ENCODE measurements at regions not wholly inside any gene's neighbourhood (a gene's known extent, or its start where the extent isn't known, plus 50 kb on each side); places are given as distances from the start of the nearest gene placed in this dataset.

DNA sequence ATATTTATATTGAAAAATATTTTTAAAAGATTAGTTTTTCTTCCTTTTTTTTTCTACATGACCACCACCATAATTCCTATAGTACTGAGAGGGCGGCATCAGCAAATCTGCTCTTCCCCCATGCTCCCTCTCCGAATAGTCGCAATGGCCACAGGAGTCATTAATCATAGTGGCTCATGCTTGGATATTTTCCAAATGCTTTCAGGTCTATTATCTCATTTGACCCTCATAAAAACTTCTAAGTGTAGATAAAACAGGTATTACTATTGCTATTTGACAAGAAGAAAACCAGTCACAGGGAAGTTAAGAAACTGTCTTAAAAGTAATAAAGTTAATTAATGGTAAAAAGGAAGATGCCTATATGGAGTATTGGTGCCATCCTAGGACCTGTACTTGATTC, 440.7 kb downstream of the CMPK2 start:
- DNase-seq: no peak

DNA sequence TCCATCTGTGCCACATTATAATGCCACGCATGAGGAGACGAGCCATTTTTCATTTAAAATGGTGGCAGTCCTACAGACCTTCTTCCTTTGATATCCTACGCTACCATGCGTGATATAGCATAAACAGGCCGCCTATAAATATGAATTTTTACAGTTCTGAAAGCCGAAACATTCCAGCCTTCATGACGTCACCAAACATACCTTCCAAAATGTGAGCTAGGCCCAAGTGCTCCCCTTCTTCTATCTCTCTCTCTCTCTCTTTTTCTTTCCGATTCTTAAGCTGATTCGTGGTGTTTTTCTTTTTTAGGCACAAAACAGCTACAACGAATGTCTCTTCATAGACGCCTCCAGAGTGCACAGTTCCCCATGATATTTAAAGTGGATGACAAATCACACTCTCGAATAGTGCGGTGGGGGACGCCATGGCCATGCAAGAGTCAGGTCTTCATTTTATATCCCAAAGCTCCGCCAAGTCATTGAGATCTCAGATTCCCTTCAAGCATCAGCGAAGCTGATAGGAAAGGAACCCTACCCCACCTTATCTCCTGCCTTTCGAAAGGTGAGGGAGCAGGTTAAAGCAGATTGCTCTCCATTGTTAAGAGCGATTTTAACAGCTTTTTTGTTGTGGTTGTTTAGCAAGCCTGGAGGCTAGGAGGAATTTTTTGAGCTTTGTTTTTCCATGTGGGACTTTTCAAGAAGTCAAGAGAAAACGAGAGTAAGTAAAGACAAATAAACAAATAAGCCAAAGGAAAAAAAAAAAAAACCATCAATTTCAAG, 436.3 kb downstream of the CMPK2 start:
- no peak for DNase-seq

GRCh38 chr2:6434438-6434837, 431.3 kb downstream of the CMPK2 start:
- DNase-seq: no peak

DNA sequence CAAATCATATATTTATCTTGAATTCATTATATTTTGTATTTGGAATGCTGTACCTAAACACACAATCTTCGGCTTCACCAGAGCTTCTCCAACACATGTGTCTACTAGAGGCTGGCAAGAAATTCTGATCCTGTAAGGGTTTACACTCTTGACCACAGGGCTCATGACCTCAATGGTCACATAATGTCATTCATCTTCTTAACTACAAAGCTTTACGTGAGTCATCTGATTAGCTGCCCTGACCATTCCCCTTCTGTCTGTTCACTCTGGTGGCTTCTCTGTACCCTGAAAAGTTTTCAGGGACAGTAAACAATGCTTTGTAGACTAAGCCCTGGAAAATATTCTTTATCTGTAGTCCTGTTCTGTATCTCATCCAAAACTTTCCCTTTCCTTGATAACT, 423.9 kb downstream of the CMPK2 start:
- no peak for DNase-seq

- no peak for DNase-seq
Observed at GRCh38 chr2:6442252-6442985, 423.3 kb downstream of the CMPK2 start.

- DNase-seq: no peak
Observed at GRCh38 chr2:6443061-6443823, 422.5 kb downstream of the CMPK2 start.

DNA sequence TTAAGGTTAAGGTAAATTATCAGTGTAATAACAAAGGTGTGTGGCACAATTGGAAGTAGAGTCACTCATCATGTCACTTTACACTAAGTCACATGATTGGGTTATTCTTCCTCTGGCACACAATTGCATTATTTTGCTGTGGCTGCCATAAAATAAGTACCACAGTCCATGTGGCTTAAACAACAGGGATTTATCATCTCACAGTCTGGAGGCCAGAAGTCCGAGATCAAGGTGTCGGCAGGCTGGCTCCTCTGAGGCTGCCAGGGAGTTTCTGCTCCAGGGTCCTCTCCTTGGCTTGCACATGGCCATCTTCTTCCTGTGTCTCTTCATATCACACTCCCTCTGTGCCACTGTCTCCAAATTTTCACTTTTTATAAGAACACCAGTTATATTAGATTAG, 421.2 kb downstream of the CMPK2 start:
- no peak for DNase-seq

GRCh38 chr2:6445156-6445555, 420.6 kb downstream of the CMPK2 start:
- no peak for DNase-seq

DNA sequence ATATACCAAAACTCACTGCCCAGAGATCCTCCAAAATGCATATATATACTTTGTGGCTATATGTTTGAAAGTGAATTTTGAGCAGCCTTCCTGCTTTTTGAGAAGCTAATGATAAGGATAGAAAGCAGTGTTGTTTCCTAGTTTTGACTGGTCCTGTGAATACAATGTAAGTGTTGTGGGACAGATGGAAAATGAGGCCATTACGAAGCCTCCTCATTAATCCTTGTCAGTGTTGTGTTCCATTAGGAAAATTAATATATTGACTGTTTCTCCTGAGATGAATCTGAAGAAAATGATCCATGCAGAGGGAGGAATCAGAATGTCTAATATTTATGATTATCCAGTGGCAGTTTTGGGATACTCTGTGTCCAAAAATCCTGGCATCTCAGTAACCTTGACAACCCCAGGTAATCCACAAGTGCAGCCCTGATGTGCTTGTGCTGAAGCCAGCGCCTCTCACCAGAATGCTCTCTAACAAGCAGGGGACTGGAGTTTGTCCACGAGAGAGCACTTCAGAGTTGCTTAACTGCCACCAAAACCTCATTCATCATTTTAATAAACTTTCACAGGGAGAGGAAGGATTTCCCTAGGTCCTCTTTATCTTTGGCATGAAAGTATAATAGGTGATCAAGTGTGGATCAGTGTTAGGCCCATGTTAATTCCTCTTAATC, 418.6 kb downstream of the CMPK2 start:
- DNase-seq: no peak

- DNase-seq: no peak
Observed at GRCh38 chr2:6448893-6449292, 416.8 kb downstream of the CMPK2 start.

DNA sequence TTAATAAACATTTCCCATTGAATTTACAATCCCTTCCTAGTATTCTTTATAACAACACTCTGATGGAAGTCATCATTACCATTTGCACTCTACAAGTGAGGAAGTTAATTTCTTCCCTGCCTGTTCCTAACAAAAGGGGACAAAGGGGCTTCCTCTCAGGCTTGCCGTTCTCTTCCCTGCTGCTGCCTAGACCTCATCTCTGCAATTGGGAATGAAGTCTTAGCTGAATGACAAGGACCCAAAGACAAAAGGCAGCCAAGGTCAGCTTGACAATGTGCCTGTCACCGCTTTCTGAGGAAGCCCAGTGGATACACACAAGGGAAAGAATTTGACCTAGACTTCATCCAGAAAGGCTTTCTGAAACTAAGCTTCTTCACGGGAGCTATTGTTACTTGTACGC, 416.4 kb downstream of the CMPK2 start:
- DNase-seq: no peak

DNA sequence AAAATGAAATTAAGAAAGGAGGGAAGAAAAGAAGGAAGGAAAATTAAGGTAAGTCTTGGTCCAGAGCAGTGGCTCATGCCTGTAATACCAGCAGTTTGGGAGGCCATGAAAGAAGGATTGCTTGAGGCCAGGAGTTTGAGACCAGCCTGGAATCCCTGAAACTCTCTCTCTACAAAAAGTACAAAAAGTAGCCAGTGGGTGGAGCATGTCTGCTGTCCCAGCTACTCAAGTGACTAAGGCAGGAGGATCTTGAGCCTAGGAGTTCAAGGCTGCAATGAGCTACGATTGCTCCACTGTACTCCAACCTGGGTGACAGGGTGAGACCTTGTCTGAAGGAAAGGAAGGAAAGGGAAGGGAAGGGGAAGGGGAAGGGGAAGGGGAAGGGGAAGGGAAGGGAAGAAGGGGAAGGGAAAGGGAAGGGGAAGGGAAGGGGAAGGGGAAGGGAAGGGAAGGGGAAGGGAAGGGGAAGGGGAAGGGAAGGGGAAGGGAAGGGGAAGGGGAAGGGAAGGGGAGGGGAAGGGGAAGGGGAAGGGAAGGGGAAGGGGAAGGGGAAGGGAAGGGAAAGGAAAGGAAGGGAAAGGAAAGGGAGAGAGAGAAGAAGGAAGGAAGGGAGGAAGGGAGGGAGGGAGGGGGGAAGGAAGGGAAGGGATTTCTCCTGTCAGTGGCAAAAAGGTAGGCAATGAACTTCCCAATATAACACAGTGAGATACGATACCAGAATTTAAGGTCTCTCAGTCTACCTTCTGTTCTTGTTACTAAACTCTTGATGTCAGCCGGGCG, 412.8 kb downstream of the CMPK2 start:
- DNase-seq: no peak

DNA sequence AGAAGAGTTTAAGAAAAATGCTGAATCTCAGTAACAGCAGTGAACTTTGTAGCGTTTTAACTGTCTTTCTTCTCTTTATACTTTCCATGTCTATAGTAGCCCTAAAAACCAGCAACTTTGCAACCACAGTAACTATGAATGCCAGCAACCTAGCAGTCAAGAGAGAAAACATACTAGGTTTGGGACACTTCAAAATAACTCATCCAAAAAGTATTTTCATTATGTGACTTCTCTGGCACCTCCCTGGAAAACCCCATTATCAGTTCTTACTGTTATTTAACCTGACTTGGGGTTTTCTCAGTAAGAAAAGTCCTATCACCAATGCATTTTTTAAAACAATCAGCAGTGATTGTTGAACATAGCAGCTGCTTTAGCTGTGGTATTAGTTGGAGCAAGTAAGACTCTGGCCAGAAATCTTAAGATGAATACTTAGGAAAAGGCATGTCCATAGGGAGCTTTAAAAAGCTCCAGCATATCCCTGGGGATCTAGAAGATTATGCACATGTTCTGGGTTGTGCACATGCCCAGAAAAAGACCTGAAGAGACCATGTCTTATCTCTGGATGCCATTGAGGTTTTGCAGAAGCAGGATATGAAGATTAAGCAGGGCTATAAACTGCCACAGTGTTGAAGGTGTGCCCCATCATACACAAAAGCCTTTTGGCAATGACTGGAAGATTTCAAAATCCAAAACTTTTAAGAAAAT, 411.3 kb downstream of the CMPK2 start:
- DNase-seq: no peak

GRCh38 chr2:6459138-6459537, 406.6 kb downstream of the CMPK2 start:
- DNase-seq: no peak

- DNase-seq: no peak
Observed at GRCh38 chr2:6470518-6470917, 395.2 kb downstream of the CMPK2 start.

GRCh38 chr2:6471419-6471818, 394.3 kb downstream of the CMPK2 start:
- DNase-seq: no peak

DNA sequence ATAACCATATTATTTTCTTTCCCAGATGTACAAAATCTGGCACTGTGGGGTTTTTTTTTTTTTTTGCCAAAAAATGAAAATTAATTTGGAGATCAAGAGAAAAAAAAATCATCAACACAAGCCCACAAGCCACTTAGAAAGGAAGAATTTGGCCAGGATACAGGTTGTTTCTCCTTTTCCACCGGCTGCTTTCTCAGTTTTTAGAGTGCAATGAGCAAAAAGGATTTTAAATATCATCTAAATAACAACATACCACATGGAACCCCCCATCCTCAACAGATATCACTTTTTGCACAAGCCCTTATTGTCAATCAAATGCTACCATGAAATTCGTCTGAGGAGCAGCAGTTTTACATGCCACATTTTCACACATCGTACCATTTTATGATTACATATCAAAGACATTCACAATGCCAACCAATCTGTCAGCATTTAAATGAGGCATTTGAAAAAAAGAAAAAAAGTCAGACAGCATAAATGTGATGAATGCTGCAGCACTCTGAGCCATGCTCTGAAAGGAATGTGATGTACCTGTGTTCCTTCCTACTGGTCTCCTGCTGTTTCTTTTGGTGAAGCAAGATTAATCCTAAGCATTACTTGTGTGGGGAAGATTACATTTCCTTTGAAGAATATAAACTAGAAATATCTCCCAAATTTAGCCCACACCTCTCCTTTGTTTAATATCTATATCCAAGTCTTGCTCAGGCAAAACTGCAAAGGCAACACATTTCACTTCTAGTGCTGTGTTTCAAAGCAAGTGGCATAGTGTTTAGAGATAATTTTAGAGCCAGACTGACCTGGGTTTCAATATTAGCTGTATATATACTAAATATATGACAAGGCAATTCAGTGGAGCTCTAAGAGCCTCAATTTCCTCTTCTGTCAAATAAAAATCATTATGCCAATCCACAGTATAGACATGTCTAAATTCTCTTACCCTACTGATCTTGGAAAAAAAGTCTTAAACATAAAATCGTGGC, 391.3 kb downstream of the CMPK2 start:
- DNase-seq: no peak

DNA sequence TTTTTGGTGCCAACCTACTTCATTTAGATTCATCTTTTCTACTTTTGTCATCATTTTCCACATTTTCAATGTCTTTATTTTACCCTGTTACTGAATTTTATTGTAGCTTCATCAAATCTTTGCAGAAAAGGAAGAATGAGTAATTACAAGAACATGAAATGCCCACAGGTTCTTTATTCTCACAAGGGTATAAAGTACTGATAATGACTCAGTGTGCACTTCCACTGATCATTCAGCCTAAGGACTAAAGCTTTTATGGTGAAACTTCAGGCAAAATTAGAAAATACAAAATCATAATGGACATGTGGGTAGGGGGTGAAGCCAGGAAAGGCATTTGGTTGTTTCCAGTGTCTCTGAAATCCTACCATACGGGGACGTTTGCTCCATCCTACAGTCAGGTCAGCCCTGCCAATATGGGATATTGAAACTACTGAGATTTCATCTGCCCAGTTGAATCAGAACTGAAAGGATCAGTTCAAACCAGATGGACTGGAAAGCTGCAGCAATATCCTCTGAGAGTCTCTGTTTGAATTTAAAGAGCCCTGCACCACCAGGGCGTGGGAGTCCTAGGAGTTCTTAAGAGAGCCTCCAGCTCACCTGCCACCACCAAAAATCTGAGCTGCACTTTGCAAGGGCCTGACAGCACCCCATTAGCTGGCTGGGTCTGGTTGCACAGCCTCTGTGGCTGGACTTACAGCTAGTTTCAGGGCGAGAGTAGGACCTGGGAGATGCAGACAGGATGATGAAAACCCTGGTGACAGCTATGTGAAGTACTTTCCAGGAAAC, 390.4 kb downstream of the CMPK2 start:
- no peak for DNase-seq

DNA sequence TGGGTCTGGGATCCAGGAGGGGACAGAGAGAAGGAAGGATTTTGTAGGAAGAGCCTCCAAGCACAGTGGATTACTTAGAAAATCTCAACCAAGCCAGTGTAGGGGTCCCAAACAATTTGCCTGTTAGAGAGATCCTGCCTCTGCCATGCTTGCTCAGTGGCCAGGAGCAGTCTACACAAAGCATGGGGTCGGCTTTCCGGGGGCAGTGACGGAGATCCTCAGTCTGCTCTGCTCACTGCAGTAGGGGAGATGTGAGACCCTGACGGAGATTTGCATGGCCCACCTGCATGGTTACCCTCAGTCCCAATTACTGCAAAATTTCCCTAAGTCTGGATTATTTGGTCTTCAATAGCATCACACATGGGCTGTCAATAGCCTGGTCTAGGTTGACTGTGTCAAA, 385.2 kb downstream of the CMPK2 start:
- DNase-seq: no peak

GRCh38 chr2:6482256-6482655, 383.5 kb downstream of the CMPK2 start:
- no peak for DNase-seq
